Fibroblast of the aortic adventitia (primary cell): ENCODE measurements at regions not wholly inside any gene's neighbourhood (a gene's known extent, or its start where the extent isn't known, plus 50 kb on each side); places are given as distances from the start of the nearest gene placed in this dataset.

Experiments used
- DNase-seq: peaks from one replicate; pipeline ENCODE4 v3.0.0-alpha.2; 2010; ENCODE audit warnings: low read depth
- H3K4me3 ChIP-seq: 2 replicates; pipeline ENCODE4 v1.5.1; 2011; ENCODE audit warnings: low read depth, mild to moderate bottlenecking, control low read depth, low read length, moderate library complexity
- TF ChIP-seq, protein P1 (sequence below): IDR thresholded peaks from 2 replicates; pipeline ENCODE4 v1.5.1; 2011; ENCODE audit warnings: mild to moderate bottlenecking, low read length, control low read depth, inconsistent platforms; ENCODE audit not compliant: insufficient read depth

GRCh38 chr6:793261-793660 lies 100.3 kb upstream of the EXOC2 start:
- TF ChIP-seq, protein P1, sequence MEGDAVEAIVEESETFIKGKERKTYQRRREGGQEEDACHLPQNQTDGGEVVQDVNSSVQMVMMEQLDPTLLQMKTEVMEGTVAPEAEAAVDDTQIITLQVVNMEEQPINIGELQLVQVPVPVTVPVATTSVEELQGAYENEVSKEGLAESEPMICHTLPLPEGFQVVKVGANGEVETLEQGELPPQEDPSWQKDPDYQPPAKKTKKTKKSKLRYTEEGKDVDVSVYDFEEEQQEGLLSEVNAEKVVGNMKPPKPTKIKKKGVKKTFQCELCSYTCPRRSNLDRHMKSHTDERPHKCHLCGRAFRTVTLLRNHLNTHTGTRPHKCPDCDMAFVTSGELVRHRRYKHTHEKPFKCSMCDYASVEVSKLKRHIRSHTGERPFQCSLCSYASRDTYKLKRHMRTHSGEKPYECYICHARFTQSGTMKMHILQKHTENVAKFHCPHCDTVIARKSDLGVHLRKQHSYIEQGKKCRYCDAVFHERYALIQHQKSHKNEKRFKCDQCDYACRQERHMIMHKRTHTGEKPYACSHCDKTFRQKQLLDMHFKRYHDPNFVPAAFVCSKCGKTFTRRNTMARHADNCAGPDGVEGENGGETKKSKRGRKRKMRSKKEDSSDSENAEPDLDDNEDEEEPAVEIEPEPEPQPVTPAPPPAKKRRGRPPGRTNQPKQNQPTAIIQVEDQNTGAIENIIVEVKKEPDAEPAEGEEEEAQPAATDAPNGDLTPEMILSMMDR: no peak
- no peak overlapping the region for H3K4me3 ChIP-seq
- DNase-seq: no peak

GRCh38 chr6:792662-793061 lies 99.7 kb upstream of the EXOC2 start:
- TF ChIP-seq, protein P1: no peak
- DNase-seq: no peak
- no peak overlapping the region for H3K4me3 ChIP-seq

- TF ChIP-seq, protein P1: no peak
- no peak overlapping the region for H3K4me3 ChIP-seq
- no peak for DNase-seq
Observed at GRCh38 chr6:788058-788457, 95.1 kb upstream of the EXOC2 start.

DNA sequence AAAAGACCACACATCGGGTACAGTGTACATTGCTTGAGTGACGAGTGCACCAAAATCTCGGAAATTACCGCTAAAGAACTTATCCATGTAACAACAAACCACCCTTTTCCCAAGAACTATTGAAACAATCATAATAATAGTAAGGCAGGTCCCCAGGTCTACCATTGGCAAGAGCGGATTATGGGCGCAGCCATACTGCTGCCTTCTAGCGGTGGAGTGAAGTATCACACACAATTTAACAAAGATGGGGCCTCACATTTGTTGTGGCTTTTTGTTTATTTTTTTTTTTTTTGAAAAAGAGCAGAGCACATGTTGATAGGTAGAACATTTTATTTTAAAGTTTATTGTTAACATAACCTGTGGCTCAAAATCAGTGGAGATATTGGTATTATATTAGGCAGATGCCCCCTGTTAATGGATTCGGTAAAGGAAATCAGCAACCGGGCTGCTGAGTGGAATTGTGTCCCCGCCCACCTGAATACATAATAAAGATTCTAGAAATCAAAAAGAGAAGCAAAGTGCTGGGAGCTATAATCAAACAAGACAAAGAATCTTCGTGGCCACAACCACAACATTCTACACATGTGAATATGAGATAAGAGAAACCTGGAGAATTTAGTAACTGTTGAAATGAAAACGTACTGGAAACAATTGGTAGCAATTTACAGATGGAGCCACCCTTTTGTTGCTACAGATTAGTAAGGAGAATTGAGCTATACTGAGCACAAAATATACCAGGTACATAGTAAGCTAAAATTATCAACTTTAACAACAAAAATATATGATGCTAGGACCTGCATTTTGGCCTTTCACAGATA lies 94.2 kb upstream of the EXOC2 start:
- no peak overlapping the region for H3K4me3 ChIP-seq
- no peak for DNase-seq
- TF ChIP-seq, protein P1: peak; percentile 64

- TF ChIP-seq, protein P1: no peak
- no peak overlapping the region for H3K4me3 ChIP-seq
- DNase-seq: no peak
Observed at GRCh38 chr6:783966-784735, 91.2 kb upstream of the EXOC2 start.

GRCh38 chr6:782141-782540 lies 89.2 kb upstream of the EXOC2 start:
- DNase-seq: no peak
- H3K4me3 ChIP-seq: no peak overlapping the region
- TF ChIP-seq, protein P1: no peak
